NCI-H748 treated with DMSO at 0.1 percent for 48 hours (cell line): ENCODE measurements at regions not wholly inside any gene's neighbourhood (a gene's known extent, or its start where the extent isn't known, plus 50 kb on each side); places are given as distances from the start of the nearest gene placed in this dataset.
"Not testable (repeated sequence)": the region's sequence is repeated elsewhere in the genome, so short reads cannot be mapped to it uniquely, and the experiment has no call there.

Source experiments
- DNase-seq: peaks from one replicate; lab custom pipeline; 2025; lab: John Stamatoyannopoulos, UW

- DNase-seq: no peak
Measured at GRCh38 chr3:89628856-89629670, 521.6 kb downstream of the EPHA3 start.

- no peak for DNase-seq
Measured at GRCh38 chr3:89635137-89635536, 527.7 kb downstream of the EPHA3 start.

- DNase-seq: no peak
Measured at GRCh38 chr3:89644716-89645115, 537.3 kb downstream of the EPHA3 start.

GRCh38 chr3:89649431-89649830, 542.0 kb downstream of the EPHA3 start:
- DNase-seq: no peak

GRCh38 chr3:89654031-89654430, 546.6 kb downstream of the EPHA3 start:
- DNase-seq: no peak

GRCh38 chr3:89656388-89656787, 549.0 kb downstream of the EPHA3 start:
- no peak for DNase-seq

GRCh38 chr3:89679686-89680085, 572.3 kb downstream of the EPHA3 start:
- DNase-seq: no peak

- DNase-seq: no peak
Measured at GRCh38 chr3:89682556-89682955, 575.1 kb downstream of the EPHA3 start.

GRCh38 chr3:89685731-89686130, 578.3 kb downstream of the EPHA3 start:
- no peak for DNase-seq

GRCh38 chr3:89690646-89691045, 583.2 kb downstream of the EPHA3 start:
- DNase-seq: no peak

GRCh38 chr3:89692601-89693000, 585.2 kb downstream of the EPHA3 start:
- DNase-seq: no peak

GRCh38 chr3:89697321-89697916, 590.0 kb downstream of the EPHA3 start:
- DNase-seq: no peak

- no peak for DNase-seq
Measured at GRCh38 chr3:89698208-89698830, 590.9 kb downstream of the EPHA3 start.

- no peak for DNase-seq
Measured at GRCh38 chr3:89699229-89699628, 591.8 kb downstream of the EPHA3 start.

GRCh38 chr3:89699771-89700170, 592.4 kb downstream of the EPHA3 start:
- no peak for DNase-seq

- no peak for DNase-seq
Measured at GRCh38 chr3:89702404-89702803, 595.0 kb downstream of the EPHA3 start.

GRCh38 chr3:89713196-89713595, 605.8 kb downstream of the EPHA3 start:
- no peak for DNase-seq

- DNase-seq: no peak
Measured at GRCh38 chr3:89714237-89714636, 606.8 kb downstream of the EPHA3 start.

- DNase-seq: no peak
Measured at GRCh38 chr3:89740080-89740880, 632.9 kb downstream of the EPHA3 start.

GRCh38 chr3:89740881-89741177, 633.4 kb downstream of the EPHA3 start:
- DNase-seq: no peak

- DNase-seq: no peak
Measured at GRCh38 chr3:89742546-89742945, 635.1 kb downstream of the EPHA3 start.

- DNase-seq: not testable (repeated sequence)
Measured at GRCh38 chr3:89747541-89748278, 640.3 kb downstream of the EPHA3 start.
